Lower leg skin (tissue), 4 donors: ENCODE measurements at regions not wholly inside any gene's neighbourhood (a gene's known extent, or its start where the extent isn't known, plus 50 kb on each side); places are given as distances from the start of the nearest gene placed in this dataset.

ENCODE experiments used
- DNase-seq, 2 donors: peaks; one replicate each; pipeline ENCODE4 v3.0.0-alpha.2; 2019; ENCODE audit warnings: low spot score in 2 of 2
- H3K4me3 ChIP-seq: fragments of 200-600 bp; sonication (generic); 2 replicates; pipeline ENCODE4 v1.5.1; 2017; ENCODE audit warnings: mild to moderate bottlenecking, low read depth; ENCODE audit not compliant: poor library complexity, severe bottlenecking
- POLR2A ChIP-seq, 2 donors: fragments of 450-650 bp; IDR thresholded peaks; one replicate each; pipeline ENCODE4 v1.6.1; 2016 to 2017; ENCODE audit warnings: antibody characterized with exemption in 2 of 2, mild to moderate bottlenecking in 1 of 2, moderate library complexity in 1 of 2
- WGBS, 2 donors: methylation state at CpG; one replicate each; pipeline ENCODE4 v1.1.5; 2018; 5-methylcytosine and 5-hydroxymethylcytosine counted together
- intact Hi-C: fragments of 100-400 bp; cut with DNase I; formaldehyde crosslinking; loops from one replicate; pipeline ENCODE4 v1.15.0; 2023; ENCODE audit warnings: low total_unique reads
- TF ChIP-seq, protein P1 (sequence below), 3 donors: fragments of 450-650 bp; IDR thresholded peaks; one replicate each; pipeline ENCODE4 v1.5.1; 2016; ENCODE audit warnings: antibody characterized with exemption in 3 of 3, mild to moderate bottlenecking in 3 of 3, moderate library complexity in 2 of 3

DNA sequence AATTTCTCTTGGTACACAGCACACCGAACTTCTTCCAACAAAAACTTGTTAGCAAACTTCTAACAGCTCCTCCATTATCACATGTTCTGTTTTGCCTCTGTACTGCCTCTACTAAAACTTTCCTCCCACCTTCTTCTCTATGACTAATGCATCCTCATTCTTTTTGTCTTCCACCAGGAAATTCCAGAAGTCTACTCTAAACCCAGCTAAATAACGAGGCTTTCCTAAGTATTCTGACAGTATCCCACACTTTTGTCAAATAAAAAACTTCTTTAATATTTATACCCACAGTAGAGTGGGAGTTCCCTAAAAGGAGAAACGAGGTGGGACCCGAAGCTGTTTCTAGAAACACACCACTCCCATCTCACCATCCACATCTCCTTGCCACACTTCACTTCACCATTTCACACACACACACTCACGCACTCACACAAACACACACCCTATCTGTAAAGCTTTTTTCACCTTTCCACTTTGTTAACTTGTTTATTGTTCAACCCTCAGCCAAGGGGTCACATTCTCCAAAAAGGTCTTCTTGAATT lies 280.3 kb downstream of the ARAP2 start:
- intact Hi-C loops: no loop called here
- DNase-seq: no peak
- 69 to 78% methylated on average over 5 of the region's 5 CpGs for WGBS, 2 donors
- no peak overlapping the region for H3K4me3 ChIP-seq
- TF ChIP-seq, protein P1, sequence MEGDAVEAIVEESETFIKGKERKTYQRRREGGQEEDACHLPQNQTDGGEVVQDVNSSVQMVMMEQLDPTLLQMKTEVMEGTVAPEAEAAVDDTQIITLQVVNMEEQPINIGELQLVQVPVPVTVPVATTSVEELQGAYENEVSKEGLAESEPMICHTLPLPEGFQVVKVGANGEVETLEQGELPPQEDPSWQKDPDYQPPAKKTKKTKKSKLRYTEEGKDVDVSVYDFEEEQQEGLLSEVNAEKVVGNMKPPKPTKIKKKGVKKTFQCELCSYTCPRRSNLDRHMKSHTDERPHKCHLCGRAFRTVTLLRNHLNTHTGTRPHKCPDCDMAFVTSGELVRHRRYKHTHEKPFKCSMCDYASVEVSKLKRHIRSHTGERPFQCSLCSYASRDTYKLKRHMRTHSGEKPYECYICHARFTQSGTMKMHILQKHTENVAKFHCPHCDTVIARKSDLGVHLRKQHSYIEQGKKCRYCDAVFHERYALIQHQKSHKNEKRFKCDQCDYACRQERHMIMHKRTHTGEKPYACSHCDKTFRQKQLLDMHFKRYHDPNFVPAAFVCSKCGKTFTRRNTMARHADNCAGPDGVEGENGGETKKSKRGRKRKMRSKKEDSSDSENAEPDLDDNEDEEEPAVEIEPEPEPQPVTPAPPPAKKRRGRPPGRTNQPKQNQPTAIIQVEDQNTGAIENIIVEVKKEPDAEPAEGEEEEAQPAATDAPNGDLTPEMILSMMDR (IDR thresholded peaks at IDR 0.05): no peak
- TF ChIP-seq POLR2A (IDR thresholded peaks at IDR 0.05): no peak

DNA sequence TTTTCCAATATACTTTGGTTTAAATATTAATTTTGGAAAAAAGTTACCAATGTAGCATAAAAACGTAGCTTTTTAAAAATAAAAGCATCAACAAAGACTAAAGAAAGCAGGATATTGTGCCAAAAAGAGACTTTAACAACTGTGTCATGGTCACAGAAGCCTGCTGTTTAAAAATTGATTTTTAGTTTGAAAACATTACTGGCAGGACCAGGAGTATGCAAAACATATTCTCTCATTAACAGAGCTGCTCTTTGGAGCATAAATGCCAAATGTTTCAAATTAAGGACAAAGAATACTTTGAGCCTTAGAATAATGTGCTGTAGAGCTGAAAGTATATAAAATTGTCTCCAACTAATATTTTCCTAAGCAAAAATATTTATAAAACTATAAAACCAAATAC lies 279.0 kb downstream of the ARAP2 start:
- H3K4me3 ChIP-seq: no peak overlapping the region
- intact Hi-C loops: no loop called here
- DNase-seq: no peak
- TF ChIP-seq POLR2A (IDR thresholded peaks at IDR 0.05): no peak
- TF ChIP-seq, protein P1 (IDR thresholded peaks at IDR 0.05): no peak
- 41 to 59% methylated on average over 1 of the region's 1 CpG for WGBS, 2 donors

DNA sequence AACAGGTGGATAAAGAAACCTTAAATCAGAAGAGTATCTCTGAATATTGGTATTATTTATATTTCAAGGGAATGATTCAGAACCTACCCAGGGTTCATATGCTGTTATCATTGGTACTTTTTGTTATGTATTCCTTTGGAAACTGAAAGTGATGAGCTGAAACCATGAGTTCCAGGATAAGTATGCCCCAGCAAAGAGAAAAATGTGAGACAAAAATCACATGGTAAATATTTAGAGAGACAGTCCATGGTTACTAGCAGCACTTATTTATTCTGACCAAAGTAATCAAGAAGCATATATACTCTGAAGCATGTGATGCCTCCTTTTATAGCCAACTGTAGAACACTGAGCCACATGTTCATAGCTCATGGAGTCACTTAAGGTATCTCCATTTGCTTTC lies 277.7 kb downstream of the ARAP2 start:
- no peak overlapping the region for H3K4me3 ChIP-seq
- DNase-seq: no peak
- TF ChIP-seq POLR2A (IDR thresholded peaks at IDR 0.05): no peak
- TF ChIP-seq, protein P1 (IDR thresholded peaks at IDR 0.05): no peak
- intact Hi-C loops: no loop called here

DNA sequence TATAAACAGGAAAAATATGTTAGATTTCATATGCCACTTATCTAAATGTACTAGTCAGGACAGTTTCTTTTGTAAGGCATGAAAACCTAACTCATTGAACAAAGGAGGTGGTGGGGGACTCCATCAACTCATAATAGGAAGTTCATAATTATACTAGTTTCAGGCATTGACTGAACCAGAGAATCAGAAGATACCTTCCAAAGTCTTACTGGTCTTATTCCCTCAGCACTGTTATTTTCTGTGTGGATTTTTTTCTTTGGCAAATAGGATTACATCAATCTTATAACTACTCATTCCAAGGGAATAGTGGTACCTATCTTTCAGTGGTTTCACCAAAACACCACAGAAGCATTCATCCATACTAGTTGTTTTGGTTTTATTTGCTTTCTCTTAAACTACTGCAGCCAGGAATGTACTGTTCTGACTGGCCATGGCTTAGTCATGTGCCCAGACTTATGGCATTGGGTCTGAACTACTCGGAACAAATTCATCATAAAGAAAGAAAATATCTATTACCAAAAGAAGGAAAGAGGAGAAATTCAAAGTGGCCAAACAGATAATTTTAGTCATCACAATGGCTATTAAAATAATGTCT lies 273.9 kb downstream of the ARAP2 start:
- intact Hi-C loops: no loop called here
- H3K4me3 ChIP-seq: no peak overlapping the region
- TF ChIP-seq POLR2A (IDR thresholded peaks at IDR 0.05): no peak
- TF ChIP-seq, protein P1 (IDR thresholded peaks at IDR 0.05): no peak
- DNase-seq: no peak
- WGBS, 2 donors: 82 to 91% methylated on average over 1 of the region's 1 CpG

DNA sequence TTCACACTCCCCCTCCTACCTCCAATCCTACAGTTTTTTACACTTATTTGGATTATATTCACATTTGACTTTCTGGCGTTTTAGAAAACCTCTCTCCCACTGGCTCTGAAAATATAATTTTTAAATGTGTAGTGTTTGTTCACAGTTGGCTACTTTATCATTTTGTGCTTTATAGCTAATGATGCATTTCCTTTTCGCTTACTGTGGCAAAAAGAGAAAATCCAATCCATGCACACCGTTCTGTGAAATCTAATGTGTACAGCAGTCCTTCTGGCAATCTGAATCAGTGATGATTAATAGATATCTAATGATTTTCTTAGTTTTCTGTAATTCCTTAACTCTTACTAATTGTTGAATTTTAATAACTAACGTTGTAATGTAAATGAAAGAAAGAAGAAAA lies 271.5 kb downstream of the ARAP2 start:
- no peak for TF ChIP-seq POLR2A (IDR thresholded peaks at IDR 0.05)
- TF ChIP-seq, protein P1 (IDR thresholded peaks at IDR 0.05): no peak
- intact Hi-C loops: no loop called here

More for the DNA sequence above, 271.5 kb downstream of the ARAP2 start:
- 38 to 40% methylated on average over 4 of the region's 4 CpGs for WGBS, 2 donors
- no peak for DNase-seq
- no peak overlapping the region for H3K4me3 ChIP-seq
